ENCODE measurements at regions not wholly inside any gene's neighbourhood (a gene's known extent, or its start where the extent isn't known, plus 50 kb on each side); places are given as distances from the start of the nearest gene placed in this dataset.

DNA sequence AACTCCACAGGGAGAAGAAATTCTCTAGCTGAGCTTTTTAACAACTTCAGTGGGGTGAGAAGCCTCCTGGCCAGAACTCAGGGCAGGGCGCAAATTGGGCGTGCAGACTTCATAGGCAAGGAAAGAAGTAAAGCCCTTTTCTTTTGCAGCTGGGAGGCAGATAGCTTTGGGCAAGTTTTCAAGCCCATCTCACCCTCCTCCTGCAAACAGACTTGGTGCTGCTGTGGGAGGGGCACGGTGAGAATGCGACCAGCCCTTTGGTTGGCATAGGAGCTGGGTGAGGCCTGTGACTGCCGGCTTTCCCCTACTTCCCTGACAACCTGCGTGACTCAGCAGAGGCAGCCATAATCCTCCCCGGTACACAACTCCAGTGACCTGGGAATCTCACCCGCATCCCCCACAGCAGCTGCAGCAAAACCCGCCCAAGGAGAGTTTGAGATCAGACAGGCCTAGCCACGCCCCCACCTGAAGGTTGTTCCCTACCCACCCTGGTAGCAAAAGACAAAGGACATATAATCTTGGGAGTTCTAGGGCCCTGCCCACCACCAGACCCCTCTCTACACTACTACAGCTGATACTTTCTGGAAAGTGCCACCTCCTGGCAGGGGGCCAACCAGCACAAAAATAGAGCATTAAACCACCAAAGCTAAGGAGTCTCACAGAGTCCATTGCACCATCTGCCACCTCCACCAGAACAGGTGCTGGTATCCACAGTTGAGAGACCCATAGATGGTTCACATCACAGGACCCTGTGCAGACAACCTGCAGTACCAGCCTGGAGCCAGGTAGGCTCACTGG lies 195.5 kb upstream of the CCL2 start:
- no peaks in the 10 kb centered on the region for H3F3A ChIP-seq (ENCODE audit: low read depth)
- H3K9me2 ChIP-seq (replicated peaks; ENCODE audit: low read depth, low read length), result no peaks in the 10 kb centered on the region
- TF ChIP-seq EZH2phosphoT487 (IDR thresholded peaks at IDR 0.05; ENCODE audit: borderline replicate concordance), result no peak
- no peak for TF ChIP-seq CTCF (conservative IDR thresholded peaks at IDR 0.05; ENCODE audit: low read length)
- H3K36me3 ChIP-seq (ENCODE audit: insufficient read depth, low read length), result no peaks in the 10 kb centered on the region
- no peak overlapping the region for H3K4me2 ChIP-seq (ENCODE audit: low read depth, low read length, poor library complexity, severe bottlenecking)
- no peak overlapping the region for H2AFZ ChIP-seq (ENCODE audit: low read length)
- H3K27me3 ChIP-seq (ENCODE audit: insufficient read depth, low read length, poor library complexity, severe bottlenecking), result no peaks in the 10 kb centered on the region
- H3K4me3 ChIP-seq (ENCODE audit: low read length, poor library complexity, severe bottlenecking), result no peak overlapping the region
- H4K20me1 ChIP-seq (ENCODE audit: insufficient read depth, low read length, poor library complexity, severe bottlenecking), result no peaks in the 10 kb centered on the region
- no peaks in the 10 kb centered on the region for H3K9me3 ChIP-seq (ENCODE audit: insufficient read depth, low read depth, low read length)
- H3K79me2 ChIP-seq (ENCODE audit: insufficient read depth, low read length), result no peaks in the 10 kb centered on the region
- no peaks in the 10 kb centered on the region for H3K4me1 ChIP-seq (ENCODE audit: insufficient read depth, low read length, poor library complexity, severe bottlenecking)
- no peak overlapping the region for H3K9ac ChIP-seq (ENCODE audit: low read depth, low read length, poor library complexity, severe bottlenecking)

- H3F3A ChIP-seq (ENCODE audit: low read depth), result no peaks in the 10 kb centered on the region
- no peaks in the 10 kb centered on the region for H3K79me2 ChIP-seq (ENCODE audit: insufficient read depth, low read length)
- no peak overlapping the region for H2AFZ ChIP-seq (ENCODE audit: low read length)
- H3K27me3 ChIP-seq (ENCODE audit: insufficient read depth, low read length, poor library complexity, severe bottlenecking), result no peaks in the 10 kb centered on the region
- H4K20me1 ChIP-seq (ENCODE audit: insufficient read depth, low read length, poor library complexity, severe bottlenecking), result no peaks in the 10 kb centered on the region
- H3K4me2 ChIP-seq (ENCODE audit: low read depth, low read length, poor library complexity, severe bottlenecking), result no peak overlapping the region
- no peak overlapping the region for H3K9ac ChIP-seq (ENCODE audit: low read depth, low read length, poor library complexity, severe bottlenecking)
- H3K9me2 ChIP-seq (replicated peaks; ENCODE audit: low read depth, low read length), result no peaks in the 10 kb centered on the region
- H3K9me3 ChIP-seq (ENCODE audit: insufficient read depth, low read depth, low read length), result no peaks in the 10 kb centered on the region
- H3K4me3 ChIP-seq (ENCODE audit: low read length, poor library complexity, severe bottlenecking), result no peak overlapping the region
- H3K36me3 ChIP-seq (ENCODE audit: insufficient read depth, low read length), result no peaks in the 10 kb centered on the region
- H3K4me1 ChIP-seq (ENCODE audit: insufficient read depth, low read length, poor library complexity, severe bottlenecking), result no peaks in the 10 kb centered on the region
- no peak for TF ChIP-seq CTCF (conservative IDR thresholded peaks at IDR 0.05; ENCODE audit: low read length)
- no peak for TF ChIP-seq EZH2phosphoT487 (IDR thresholded peaks at IDR 0.05; ENCODE audit: borderline replicate concordance)
These were observed 188.6 kb upstream of the CCL2 start for GRCh38 chr17:34066528-34066927.

DNA sequence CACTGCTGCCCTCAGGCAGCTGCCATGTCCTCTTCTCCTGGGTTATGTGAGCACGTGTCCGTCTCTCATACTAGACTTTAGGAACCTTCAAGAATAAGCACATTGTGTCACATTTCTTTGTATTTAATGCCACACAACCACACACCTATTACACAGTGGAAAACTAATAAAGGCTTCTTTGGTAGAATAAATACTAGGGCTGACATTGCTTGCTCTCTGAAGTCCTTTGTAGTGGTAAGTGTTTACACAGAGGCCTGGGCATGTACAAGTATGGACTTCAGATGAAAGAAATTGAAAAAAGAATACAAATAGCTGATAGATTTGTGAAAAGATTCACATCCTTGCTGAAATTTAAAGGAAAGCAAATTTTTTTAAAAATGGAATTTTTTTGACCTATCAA lies 188.1 kb upstream of the CCL2 start:
- Histone ChIP-seq H3K79me2 (ENCODE audit: insufficient read depth, low read length) (no peaks in the 10 kb centered on the region), H3K27me3 (ENCODE audit: insufficient read depth, low read length, poor library complexity, severe bottlenecking) (no peaks in the 10 kb centered on the region), H3F3A (ENCODE audit: low read depth) (no peaks in the 10 kb centered on the region), H2AFZ (ENCODE audit: low read length) (no peak overlapping the region), H3K4me2 (ENCODE audit: low read depth, low read length, poor library complexity, severe bottlenecking) (no peak overlapping the region), H3K4me3 (ENCODE audit: low read length, poor library complexity, severe bottlenecking) (no peak overlapping the region), H4K20me1 (ENCODE audit: insufficient read depth, low read length, poor library complexity, severe bottlenecking) (no peaks in the 10 kb centered on the region), H3K4me1 (ENCODE audit: insufficient read depth, low read length, poor library complexity, severe bottlenecking) (no peaks in the 10 kb centered on the region), H3K9me2 (replicated peaks; ENCODE audit: low read depth, low read length) (no peaks in the 10 kb centered on the region), H3K9me3 (ENCODE audit: insufficient read depth, low read depth, low read length) (no peaks in the 10 kb centered on the region), H3K9ac (ENCODE audit: low read depth, low read length, poor library complexity, severe bottlenecking) (no peak overlapping the region), H3K36me3 (ENCODE audit: insufficient read depth, low read length) (no peaks in the 10 kb centered on the region)
- TF ChIP-seq CTCF (conservative IDR thresholded peaks at IDR 0.05; ENCODE audit: low read length) (no peak), EZH2phosphoT487 (IDR thresholded peaks at IDR 0.05; ENCODE audit: borderline replicate concordance) (no peak)

Measured in Loucy (cell line).